ENCODE measurements at regions not wholly inside any gene's neighbourhood (a gene's known extent, or its start where the extent isn't known, plus 50 kb on each side); places are given as distances from the start of the nearest gene placed in this dataset.

DNA sequence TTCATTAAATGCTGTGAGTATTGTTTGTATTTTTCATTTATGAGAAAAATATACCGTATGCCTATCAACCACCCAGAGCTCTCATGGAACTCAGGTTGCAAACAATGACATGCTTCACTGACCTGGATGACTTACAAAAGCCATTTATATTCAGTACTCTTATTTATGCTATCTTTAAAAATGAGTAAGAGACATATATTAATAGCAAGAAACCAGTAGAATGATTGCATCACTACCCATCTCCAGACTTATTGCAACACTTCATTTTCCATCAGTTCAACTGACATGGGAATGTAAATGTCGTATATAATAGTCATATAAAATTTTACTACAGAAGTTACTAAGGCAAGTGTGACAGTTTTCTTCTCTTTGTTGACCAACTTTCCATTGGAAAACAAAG lies 69.1 kb downstream of the OTP start:
- Histone ChIP-seq H3K4me3 (no peak overlapping the region), H3K4me1 (no peaks in the 10 kb centered on the region), H3K27ac (no peak overlapping the region), H3K9me3 (no peaks in the 10 kb centered on the region), H3K36me3 (no peaks in the 10 kb centered on the region), H3K27me3 (no peaks in the 10 kb centered on the region)
- TF ChIP-seq, protein P1, sequence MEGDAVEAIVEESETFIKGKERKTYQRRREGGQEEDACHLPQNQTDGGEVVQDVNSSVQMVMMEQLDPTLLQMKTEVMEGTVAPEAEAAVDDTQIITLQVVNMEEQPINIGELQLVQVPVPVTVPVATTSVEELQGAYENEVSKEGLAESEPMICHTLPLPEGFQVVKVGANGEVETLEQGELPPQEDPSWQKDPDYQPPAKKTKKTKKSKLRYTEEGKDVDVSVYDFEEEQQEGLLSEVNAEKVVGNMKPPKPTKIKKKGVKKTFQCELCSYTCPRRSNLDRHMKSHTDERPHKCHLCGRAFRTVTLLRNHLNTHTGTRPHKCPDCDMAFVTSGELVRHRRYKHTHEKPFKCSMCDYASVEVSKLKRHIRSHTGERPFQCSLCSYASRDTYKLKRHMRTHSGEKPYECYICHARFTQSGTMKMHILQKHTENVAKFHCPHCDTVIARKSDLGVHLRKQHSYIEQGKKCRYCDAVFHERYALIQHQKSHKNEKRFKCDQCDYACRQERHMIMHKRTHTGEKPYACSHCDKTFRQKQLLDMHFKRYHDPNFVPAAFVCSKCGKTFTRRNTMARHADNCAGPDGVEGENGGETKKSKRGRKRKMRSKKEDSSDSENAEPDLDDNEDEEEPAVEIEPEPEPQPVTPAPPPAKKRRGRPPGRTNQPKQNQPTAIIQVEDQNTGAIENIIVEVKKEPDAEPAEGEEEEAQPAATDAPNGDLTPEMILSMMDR (IDR thresholded peaks at IDR 0.05), result no peak
- no peak for TF ChIP-seq POLR2AphosphoS5 (IDR thresholded peaks at IDR 0.05)
- TF ChIP-seq EP300 (IDR thresholded peaks at IDR 0.05), result no peak
- TF ChIP-seq POLR2A (IDR thresholded peaks at IDR 0.05), result no peak
- WGBS, 2 donors, result 74 to 79% methylated on average over 2 of the region's 2 CpGs
- DNase-seq (no peak), ATAC-seq (ENCODE audit: low FRiP score in 2 of 2) (no peak)

DNA sequence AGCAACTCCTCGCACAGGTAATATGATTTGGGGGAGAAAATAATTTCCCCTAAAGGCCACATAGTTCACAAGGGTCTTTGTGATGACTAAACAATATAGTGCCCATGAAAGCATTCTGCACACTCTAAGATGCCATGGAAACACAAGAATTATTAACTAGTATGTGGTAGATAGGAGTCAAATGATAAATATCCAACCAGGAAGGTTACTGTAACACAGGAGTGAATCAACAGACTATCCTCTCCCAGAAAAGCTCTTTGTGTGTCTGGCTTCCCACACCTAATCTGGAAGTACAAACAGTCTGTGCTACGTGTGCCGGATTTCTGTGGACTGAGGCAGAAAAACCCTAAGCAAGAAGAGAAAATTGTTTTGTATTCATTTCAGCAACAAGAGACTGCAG lies 70.0 kb downstream of the OTP start:
- ATAC-seq (ENCODE audit: low FRiP score in 2 of 2) (no peak), DNase-seq (no peak)
- no peaks in the 10 kb centered on the region for H3K27me3 ChIP-seq
- TF ChIP-seq, protein P1 (IDR thresholded peaks at IDR 0.05), result no peak
- no peak for TF ChIP-seq POLR2AphosphoS5 (IDR thresholded peaks at IDR 0.05)
- TF ChIP-seq POLR2A (IDR thresholded peaks at IDR 0.05), result no peak
- no peak for TF ChIP-seq EP300 (IDR thresholded peaks at IDR 0.05)
- no peaks in the 10 kb centered on the region for H3K9me3 ChIP-seq
- 62 to 83% methylated on average over 3 of the region's 3 CpGs for WGBS, 2 donors
- H3K27ac ChIP-seq, result no peak overlapping the region
- no peak overlapping the region for H3K4me3 ChIP-seq
- H3K4me1 ChIP-seq, result no peaks in the 10 kb centered on the region
- no peaks in the 10 kb centered on the region for H3K36me3 ChIP-seq

DNA sequence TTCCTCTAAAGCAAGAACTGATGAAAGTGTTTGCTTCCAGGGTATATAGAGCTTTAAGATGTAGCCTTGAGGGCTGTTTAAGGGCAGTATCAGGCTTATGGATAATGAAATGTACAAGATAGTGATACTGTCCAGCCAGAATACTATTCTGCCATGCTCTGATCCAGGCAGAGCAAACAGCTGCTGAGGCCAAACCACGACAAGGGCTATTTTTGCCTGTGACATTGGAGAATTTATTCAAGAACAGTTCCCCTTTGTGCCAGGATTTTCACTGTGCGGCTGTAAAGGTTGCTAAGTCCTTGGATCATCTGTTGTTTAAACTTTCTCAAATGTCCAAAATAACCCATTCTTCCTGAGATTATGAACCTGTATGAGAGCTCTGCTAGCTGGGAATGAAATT lies 70.4 kb downstream of the OTP start:
- Histone ChIP-seq H3K9me3 (no peaks in the 10 kb centered on the region), H3K27ac (no peak overlapping the region), H3K4me3 (no peak overlapping the region), H3K4me1 (no peaks in the 10 kb centered on the region), H3K36me3 (no peaks in the 10 kb centered on the region), H3K27me3 (no peaks in the 10 kb centered on the region)
- ATAC-seq (ENCODE audit: low FRiP score in 2 of 2), result no peak
- DNase-seq, result no peak
- TF ChIP-seq, protein P1 (IDR thresholded peaks at IDR 0.05), result no peak
- TF ChIP-seq POLR2AphosphoS5 (IDR thresholded peaks at IDR 0.05) (no peak), POLR2A (IDR thresholded peaks at IDR 0.05) (no peak), EP300 (IDR thresholded peaks at IDR 0.05) (no peak)
- 37 to 55% methylated on average over 2 of the region's 2 CpGs for WGBS, 2 donors

DNA sequence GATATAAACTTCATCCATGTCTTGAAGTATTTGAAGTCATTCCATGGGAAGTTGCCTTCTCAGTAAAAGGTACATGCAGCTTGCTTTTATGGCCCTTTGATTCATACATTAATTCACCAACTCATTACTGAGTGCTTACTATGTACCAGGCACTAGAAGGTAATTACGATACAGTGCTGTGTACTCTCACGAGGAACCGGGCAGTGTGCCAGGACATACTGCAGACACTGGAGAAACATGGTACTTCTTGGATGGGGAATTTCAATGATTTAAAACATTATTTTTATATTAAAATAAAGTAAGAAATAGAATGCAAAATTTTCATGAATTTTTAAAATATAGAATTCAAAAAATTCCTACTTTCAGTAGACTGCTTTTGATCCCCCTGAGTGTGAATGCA lies 71.4 kb upstream of the WDR41 start:
- Histone ChIP-seq H3K4me1 (no peaks in the 10 kb centered on the region), H3K27ac (no peak overlapping the region), H3K27me3 (no peaks in the 10 kb centered on the region), H3K4me3 (no peak overlapping the region), H3K36me3 (no peaks in the 10 kb centered on the region), H3K9me3 (no peaks in the 10 kb centered on the region)
- WGBS, 2 donors, result 50 to 65% methylated on average over 3 of the region's 3 CpGs
- TF ChIP-seq, protein P1 (IDR thresholded peaks at IDR 0.05), result no peak
- no peak for TF ChIP-seq EP300 (IDR thresholded peaks at IDR 0.05)
- no peak for TF ChIP-seq POLR2AphosphoS5 (IDR thresholded peaks at IDR 0.05)
- TF ChIP-seq POLR2A (IDR thresholded peaks at IDR 0.05), result no peak
- no peak for ATAC-seq (ENCODE audit: low FRiP score in 2 of 2)
- no peak for DNase-seq

DNA sequence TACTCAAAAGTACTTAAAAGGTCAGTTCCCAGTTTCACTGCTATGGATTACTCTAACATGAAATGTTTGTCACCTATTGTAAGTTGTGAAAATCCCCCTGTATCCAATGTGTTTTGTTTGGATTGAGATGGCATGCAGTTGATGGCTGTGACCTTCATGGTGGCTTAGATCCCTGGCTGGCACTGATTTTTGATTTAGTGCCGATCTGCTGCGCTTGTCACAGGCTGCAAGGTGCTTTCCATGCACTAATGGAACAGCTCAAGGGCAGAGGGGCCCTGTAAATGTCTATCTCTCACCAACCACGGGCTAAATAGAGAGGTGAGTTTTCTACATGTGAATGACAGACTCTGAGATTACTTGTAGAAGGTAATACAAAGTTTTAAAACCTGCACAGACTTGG lies 69.8 kb upstream of the WDR41 start:
- DNase-seq (no peak), ATAC-seq (ENCODE audit: low FRiP score in 2 of 2) (no peak)
- no peaks in the 10 kb centered on the region for H3K4me1 ChIP-seq
- TF ChIP-seq, protein P1 (IDR thresholded peaks at IDR 0.05), result no peak
- no peak for TF ChIP-seq EP300 (IDR thresholded peaks at IDR 0.05)
- no peak for TF ChIP-seq POLR2A (IDR thresholded peaks at IDR 0.05)
- no peak for TF ChIP-seq POLR2AphosphoS5 (IDR thresholded peaks at IDR 0.05)
- no peaks in the 10 kb centered on the region for H3K9me3 ChIP-seq
- H3K36me3 ChIP-seq, result no peaks in the 10 kb centered on the region
- H3K4me3 ChIP-seq, result no peak overlapping the region
- no peaks in the 10 kb centered on the region for H3K27me3 ChIP-seq
- 72 to 77% methylated on average over 3 of the region's 3 CpGs for WGBS, 2 donors
- no peak overlapping the region for H3K27ac ChIP-seq

Data from upper lobe of left lung (tissue), 6 donors.